Endothelial cell of umbilical vein (primary cell): ENCODE measurements at regions not wholly inside any gene's neighbourhood (a gene's known extent, or its start where the extent isn't known, plus 50 kb on each side); places are given as distances from the start of the nearest gene placed in this dataset.

Experiments used
- BruUV-seq: library from RNA; stranded (reverse); fragments of 400-500 nt; replicated peaks from 2 replicates; lab custom pipeline; 2021; lab: Mats Ljungman, UMichigan
- CTCF ChIA-PET: fragments of 300-600, 350-600 bp; sonication (Branson Sonifier 250); formaldehyde crosslinking; loops from one replicate; lab custom pipeline; 2021; ENCODE audit warnings: antibody characterized with exemption, inconsistent platforms; lab: Charles Lee
- POLR2A ChIA-PET: fragments of 300-600, 350-600 bp; sonication (Branson Sonifier 250); formaldehyde crosslinking; loops from one replicate; lab custom pipeline; 2021; ENCODE audit warnings: antibody characterized with exemption, inconsistent platforms; lab: Charles Lee
- DNase-seq: peaks from one replicate; pipeline ENCODE4 v3.0.0-alpha.2; 2011; ENCODE audit warnings: low read depth, low spot score
- FAIRE-seq: peaks from 2 replicates; lab custom pipeline; 2011; peaks lifted over from hg19 to GRCh38; lab: Jason Lieb, UNC
- H2AFZ ChIP-seq: 2 replicates; pipeline ENCODE4 v1.6.0; 2012; ENCODE audit warnings: low read depth, low read length, control low read depth, inconsistent platforms
- H3K27ac ChIP-seq: 2 replicates; pipeline ENCODE4 v1.5.1; 2011; ENCODE audit warnings: low read depth, mild to moderate bottlenecking, control low read depth, low read length, moderate library complexity; ENCODE audit not compliant: insufficient read depth
- H3K27me3 ChIP-seq, 2 experiments: 2 replicates each; pipeline versions ENCODE4 v1.6.0 to v1.6.1; 2011; ENCODE audit warnings: low read length in 2 of 2, mixed read lengths in 1 of 2; ENCODE audit not compliant: control insufficient read depth in 2 of 2, insufficient read depth in 2 of 2
- H3K36me3 ChIP-seq, 2 experiments: 2 replicates in 1 of 2; 3 replicates in 1 of 2; pipeline ENCODE4 v1.5.1; 2011; ENCODE audit warnings: low read length in 2 of 2, mild to moderate bottlenecking in 1 of 2, moderate library complexity in 1 of 2; ENCODE audit not compliant: control insufficient read depth in 2 of 2, insufficient read depth in 2 of 2; ENCODE audit errors: extremely low read depth in 1 of 2
- H3K4me1 ChIP-seq: 3 replicates; pipeline ENCODE4 v1.5.1; 2011; ENCODE audit warnings: mild to moderate bottlenecking, low read length; ENCODE audit not compliant: control insufficient read depth, insufficient read depth; ENCODE audit errors: extremely low read depth
- H3K4me2 ChIP-seq: 2 replicates; pipeline ENCODE4 v1.6.1; 2011; ENCODE audit warnings: low read length, control low read depth, mixed read lengths; ENCODE audit not compliant: insufficient read depth
- H3K4me3 ChIP-seq, 3 experiments: fragments of 200-600 bp in 1 of 3; sonication (generic), shearing (Covaris generic) in 1 of 3; replicated peaks in 1 of 3; 2 replicates each; pipeline ENCODE4 v1.5.1; 2011 to 2016; ENCODE audit warnings: control low read depth in 3 of 3, low read length in 3 of 3, mild to moderate bottlenecking in 2 of 3, inconsistent platforms in 1 of 3, low read depth in 1 of 3, moderate library complexity in 1 of 3; ENCODE audit not compliant: insufficient read depth in 1 of 3
- H3K79me2 ChIP-seq: 2 replicates; pipeline ENCODE4 v1.6.0; 2012; ENCODE audit warnings: low read length, inconsistent platforms; ENCODE audit not compliant: control insufficient read depth, insufficient read depth
- H3K9ac ChIP-seq: replicated peaks from 2 replicates; pipeline ENCODE3; 2011; ENCODE audit warnings: low read length, control low read depth; ENCODE audit not compliant: insufficient read depth; ENCODE audit errors: extremely low read depth
- H3K9me1 ChIP-seq: replicated peaks from 3 replicates; pipeline ENCODE4 v1.6.0; 2011; ENCODE audit warnings: mild to moderate bottlenecking, low read length; ENCODE audit not compliant: control insufficient read depth, insufficient read depth; ENCODE audit errors: extremely low read depth
- H3K9me3 ChIP-seq: replicated peaks from 2 replicates; pipeline ENCODE4 v1.5.1; 2012; ENCODE audit warnings: low read length, inconsistent platforms; ENCODE audit not compliant: control insufficient read depth, insufficient read depth
- H4K20me1 ChIP-seq: replicated peaks from 2 replicates; pipeline ENCODE3; 2011; ENCODE audit warnings: mild to moderate bottlenecking, low read length; ENCODE audit not compliant: control insufficient read depth, insufficient read depth; ENCODE audit errors: extremely low read depth
- EZH2 ChIP-seq: IDR thresholded peaks from 2 replicates; pipeline ENCODE4 v1.6.1; 2012; ENCODE audit warnings: borderline replicate concordance, low read depth, mild to moderate bottlenecking, moderate library complexity, low read length, inconsistent platforms; ENCODE audit not compliant: severe bottlenecking
- GATA2 ChIP-seq: IDR thresholded peaks from 2 replicates; pipeline ENCODE4 v1.7.0; 2011; ENCODE audit warnings: low read depth, mild to moderate bottlenecking, moderate library complexity, mixed read lengths, low read length; ENCODE audit not compliant: insufficient read length, insufficient read depth
- JUN ChIP-seq: IDR thresholded peaks from 2 replicates; pipeline ENCODE4 v1.6.1; 2011; ENCODE audit warnings: borderline replicate concordance, low read depth; ENCODE audit not compliant: insufficient read length, insufficient read depth
- MYC ChIP-seq: IDR thresholded peaks from one replicate; pipeline ENCODE4 v1.6.1; 2011; ENCODE audit warnings: mild to moderate bottlenecking, low read depth, low read length
- POLR2A ChIP-seq: IDR thresholded peaks from 2 replicates; pipeline ENCODE4 v1.6.1; 2012; ENCODE audit warnings: low read depth, mild to moderate bottlenecking, control low read depth, low read length
- dilution Hi-C: fragments of 300-500 bp; cut with MboI; formaldehyde crosslinking; loops from one replicate; pipeline ENCODE4 v1.15.0; 2019; ENCODE audit warnings: low sequenced_read_pairs; ENCODE audit not compliant: extremely low pct_ligation_motif_present
- intact Hi-C: fragments of 100-400 bp; cut with micrococcal nuclease; formaldehyde crosslinking; loops from one replicate; pipeline ENCODE4 v1.10.0; 2022
- TF ChIP-seq, protein P1 (sequence below): IDR thresholded peaks from 2 replicates; pipeline ENCODE4 v1.6.1; 2011; ENCODE audit not compliant: insufficient read depth, insufficient read length
- TF ChIP-seq, protein P2 (sequence below), 2 donors: IDR thresholded peaks; 1 replicate in 1 of 2; 2 replicates in 1 of 2; pipeline ENCODE4 v1.5.1; 2011; ENCODE audit warnings: low read length in 2 of 2, mild to moderate bottlenecking in 2 of 2, moderate library complexity in 2 of 2, control low read depth in 1 of 2, inconsistent platforms in 1 of 2, low read depth in 1 of 2; ENCODE audit not compliant: insufficient read depth in 1 of 2; ENCODE audit errors: extremely low read depth in 1 of 2

DNA sequence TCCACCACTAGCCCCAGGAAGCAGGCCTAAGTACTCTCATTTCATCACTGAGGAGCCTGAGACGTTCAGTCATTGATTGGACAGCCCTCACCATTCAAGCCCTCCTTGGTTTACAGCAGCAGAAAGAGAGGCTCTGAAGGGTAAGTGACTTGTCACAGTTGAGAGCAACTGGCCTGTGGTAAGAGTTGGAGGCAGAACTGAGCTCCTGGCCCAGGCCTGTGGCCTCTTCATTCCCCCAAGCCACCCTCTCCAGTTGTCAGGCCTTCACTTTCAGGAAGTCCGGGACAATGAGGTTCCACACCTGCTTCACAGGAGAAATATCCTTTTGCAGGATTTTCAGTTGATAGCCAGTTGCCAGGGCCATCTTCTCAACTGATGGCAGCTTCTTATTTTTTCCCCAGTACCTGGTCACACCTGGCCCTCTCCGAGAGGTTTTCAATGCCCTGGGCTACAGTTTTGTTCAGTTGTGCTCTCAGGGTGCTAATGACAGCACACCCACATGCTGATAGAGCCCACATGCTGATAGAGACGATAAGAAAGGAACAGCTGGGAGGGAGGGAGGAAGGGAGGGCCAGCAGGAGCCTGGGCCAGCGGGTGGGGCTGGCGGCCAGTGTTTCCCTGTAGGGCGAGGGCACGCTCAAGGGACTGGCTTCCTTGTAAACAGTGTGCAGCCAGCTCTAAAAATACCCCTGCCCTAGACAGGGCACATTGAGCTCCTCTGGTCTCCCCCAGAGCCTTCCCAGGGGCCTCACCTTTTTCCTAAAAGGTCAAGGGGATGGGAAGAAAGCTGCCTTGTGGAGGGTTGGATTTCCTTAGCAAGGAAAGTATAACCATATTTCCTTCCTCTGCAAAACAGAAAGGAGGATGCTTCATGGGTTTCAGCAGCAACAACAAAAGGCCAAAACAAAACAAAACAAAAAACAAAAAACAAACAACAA lies 112.7 kb upstream of the JUN start:
- TF ChIP-seq GATA2 (peak; percentile 88), EZH2 (no peak), POLR2A (no peak), JUN (no peak), MYC (no peak)
- TF ChIP-seq, protein P1, sequence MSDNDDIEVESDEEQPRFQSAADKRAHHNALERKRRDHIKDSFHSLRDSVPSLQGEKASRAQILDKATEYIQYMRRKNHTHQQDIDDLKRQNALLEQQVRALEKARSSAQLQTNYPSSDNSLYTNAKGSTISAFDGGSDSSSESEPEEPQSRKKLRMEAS: peak; percentile 17
- TF ChIP-seq, protein P2, sequence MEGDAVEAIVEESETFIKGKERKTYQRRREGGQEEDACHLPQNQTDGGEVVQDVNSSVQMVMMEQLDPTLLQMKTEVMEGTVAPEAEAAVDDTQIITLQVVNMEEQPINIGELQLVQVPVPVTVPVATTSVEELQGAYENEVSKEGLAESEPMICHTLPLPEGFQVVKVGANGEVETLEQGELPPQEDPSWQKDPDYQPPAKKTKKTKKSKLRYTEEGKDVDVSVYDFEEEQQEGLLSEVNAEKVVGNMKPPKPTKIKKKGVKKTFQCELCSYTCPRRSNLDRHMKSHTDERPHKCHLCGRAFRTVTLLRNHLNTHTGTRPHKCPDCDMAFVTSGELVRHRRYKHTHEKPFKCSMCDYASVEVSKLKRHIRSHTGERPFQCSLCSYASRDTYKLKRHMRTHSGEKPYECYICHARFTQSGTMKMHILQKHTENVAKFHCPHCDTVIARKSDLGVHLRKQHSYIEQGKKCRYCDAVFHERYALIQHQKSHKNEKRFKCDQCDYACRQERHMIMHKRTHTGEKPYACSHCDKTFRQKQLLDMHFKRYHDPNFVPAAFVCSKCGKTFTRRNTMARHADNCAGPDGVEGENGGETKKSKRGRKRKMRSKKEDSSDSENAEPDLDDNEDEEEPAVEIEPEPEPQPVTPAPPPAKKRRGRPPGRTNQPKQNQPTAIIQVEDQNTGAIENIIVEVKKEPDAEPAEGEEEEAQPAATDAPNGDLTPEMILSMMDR (IDR thresholded peaks at IDR 0.05; ENCODE audit: extremely low read depth in 1 of 2, insufficient read depth in 1 of 2, low read depth in 1 of 2, low read length in 2 of 2): peak in 1 of 2 donors; percentile 17
- H3K4me3 ChIP-seq: no peak overlapping the region
- no TSS peak for BruUV-seq
- H4K20me1 ChIP-seq: no peaks in the 10 kb centered on the region
- ChIA-PET POLR2A (interaction anchor here (1.0 kb wide), 2 partner anchors 13 to 48 kb away, joined by 3 to 4 read pairs; no protein-coding TSS in a partner anchor), CTCF (interaction anchor here (0.8 to 2.2 kb wide), 8 partner anchors 10 to 803 kb away, joined by 3 to 13 read pairs (median 4); partner anchors contain the start of gene JUN)
- peaks cover 75% of the 10 kb centered on the region for H3K4me1 ChIP-seq
- FAIRE-seq (peak; percentile 69), DNase-seq (peak; percentile 79)
- peak overlapping the region; percentile 64 for H2AFZ ChIP-seq
- peak overlapping the region; percentile 61 for H3K27ac ChIP-seq
- no peaks in the 10 kb centered on the region for H3K79me2 ChIP-seq
- peak overlapping the region; percentile 6 for H3K9ac ChIP-seq
- H3K9me3 ChIP-seq: no peaks in the 10 kb centered on the region
- no peaks in the 10 kb centered on the region for H3K27me3 ChIP-seq
- no peak overlapping the region for H3K4me2 ChIP-seq
- dilution Hi-C loops: no loop called here
- H3K36me3 ChIP-seq: no peaks in the 10 kb centered on the region
- intact Hi-C loops: loop anchor here (5.0 to 10.0 kb wide), 5 partner anchors 131 to 382 kb away; no protein-coding TSS in a partner anchor
- H3K9me1 ChIP-seq: no peaks in the 10 kb centered on the region
